ENCODE measurements at regions not wholly inside any gene's neighbourhood (a gene's known extent, or its start where the extent isn't known, plus 50 kb on each side); places are given as distances from the start of the nearest gene placed in this dataset.

GRCh38 chr6:101231606-101232235 lies 161.8 kb upstream of the GRIK2 start:
- TF ChIP-seq POLR2A (IDR thresholded peaks at IDR 0.05; ENCODE audit: low read depth) (no peak), CTCF (IDR thresholded peaks at IDR 0.05) (no peak), EP300 (IDR thresholded peaks at IDR 0.05) (no peak)
